RWPE1 (cell line): ENCODE measurements at regions not wholly inside any gene's neighbourhood (a gene's known extent, or its start where the extent isn't known, plus 50 kb on each side); places are given as distances from the start of the nearest gene placed in this dataset.

ENCODE experiments used
- CTCF ChIA-PET: fragments of 350-600 bp; sonication (Branson Sonifier 250); formaldehyde crosslinking; extraction: SDS; loops from one replicate; lab custom pipeline; 2021; lab: Yijun Ruan, JAX
- POLR2A ChIA-PET: fragments of 400-600 bp; formaldehyde crosslinking; extraction: SDS; loops from one replicate; lab custom pipeline; 2020; ENCODE audit warnings: antibody characterized with exemption; ENCODE audit not compliant: low non-redundant PET; lab: Yijun Ruan, JAX
- DNase-seq: peaks from one replicate; pipeline ENCODE4 v3.0.0; 2012; ENCODE audit warnings: low spot score
- H3K27ac ChIP-seq: fragments of 450-650 bp; 2 replicates; pipeline ENCODE4 v1.5.1; 2017
- CTCF ChIP-seq: fragments of 450-650 bp; conservative IDR thresholded peaks from 2 replicates; pipeline ENCODE4 v1.5.1; 2017; ENCODE audit warnings: low read depth, mild to moderate bottlenecking

GRCh38 chr21:19648391-19648790, 1244.8 kb upstream of the TMPRSS15 start:
- ChIA-PET CTCF (no interaction called here), POLR2A (no interaction called here)
- no peak overlapping the region for H3K27ac ChIP-seq
- peak; percentile 8 for DNase-seq
- no peak for TF ChIP-seq CTCF

GRCh38 chr21:19683492-19683891, 1279.9 kb upstream of the TMPRSS15 start:
- H3K27ac ChIP-seq = no peak overlapping the region
- POLR2A ChIA-PET = no interaction called here
- DNase-seq = no peak
- CTCF ChIA-PET = no interaction called here
- no peak for TF ChIP-seq CTCF

GRCh38 chr21:19684328-19684727, 1280.7 kb upstream of the TMPRSS15 start:
- CTCF ChIA-PET = no interaction called here
- POLR2A ChIA-PET = no interaction called here
- TF ChIP-seq CTCF = no peak
- no peak for DNase-seq
- H3K27ac ChIP-seq = no peak overlapping the region

GRCh38 chr21:19692231-19692630, 1288.6 kb upstream of the TMPRSS15 start:
- POLR2A ChIA-PET = no interaction called here
- CTCF ChIA-PET = no interaction called here
- no peak overlapping the region for H3K27ac ChIP-seq
- TF ChIP-seq CTCF = no peak
- no peak for DNase-seq

- DNase-seq = no peak
- CTCF ChIA-PET = no interaction called here
- no peak for TF ChIP-seq CTCF
- no peak overlapping the region for H3K27ac ChIP-seq
- POLR2A ChIA-PET = no interaction called here
Observed at GRCh38 chr21:19695796-19696195, 1292.2 kb upstream of the TMPRSS15 start.

GRCh38 chr21:19700476-19700875, 1296.9 kb upstream of the TMPRSS15 start:
- ChIA-PET POLR2A (no interaction called here), CTCF (no interaction called here)
- no peak overlapping the region for H3K27ac ChIP-seq
- DNase-seq = no peak
- TF ChIP-seq CTCF = no peak

GRCh38 chr21:19702726-19703125, 1295.5 kb upstream of the NCAM2 start:
- no peak overlapping the region for H3K27ac ChIP-seq
- no peak for TF ChIP-seq CTCF
- CTCF ChIA-PET = no interaction called here
- no peak for DNase-seq
- POLR2A ChIA-PET = no interaction called here
